ENCODE measurements at regions not wholly inside any gene's neighbourhood (a gene's known extent, or its start where the extent isn't known, plus 50 kb on each side); places are given as distances from the start of the nearest gene placed in this dataset.

DNA sequence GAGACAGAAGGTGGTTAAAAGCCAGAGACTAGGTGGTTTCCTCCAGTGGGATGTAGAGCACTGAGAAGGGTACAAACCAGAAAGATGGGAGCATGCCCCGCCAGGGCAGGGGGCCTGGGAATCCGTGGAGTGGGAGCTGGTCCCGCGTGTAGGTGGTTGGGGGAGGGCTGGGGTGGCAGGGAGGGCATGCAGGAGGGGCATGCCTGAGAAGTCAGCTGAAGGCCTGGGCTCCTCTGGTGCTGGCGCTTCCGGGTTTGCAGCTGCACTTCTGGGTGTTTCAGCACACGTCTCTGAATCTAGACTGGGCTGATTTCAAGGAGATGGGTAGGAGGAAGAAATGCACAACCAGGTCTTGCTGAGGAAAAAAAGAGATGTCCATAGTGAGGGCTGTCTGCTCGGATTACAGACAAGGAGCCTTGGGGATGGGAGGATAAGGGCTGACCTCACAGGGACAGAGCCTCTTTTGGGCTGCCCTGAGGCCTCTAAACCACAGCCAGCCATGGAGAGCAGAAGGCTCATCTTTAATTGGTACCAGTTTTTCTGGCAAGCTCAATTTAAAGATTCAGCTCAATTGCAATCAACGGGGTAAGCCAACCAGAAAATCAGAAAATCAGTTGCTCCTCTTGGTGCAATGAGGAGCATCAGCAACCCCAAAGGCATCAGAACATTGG, 151.9 kb downstream of the FAM43A start:
- H3K27ac ChIP-seq, result no peak overlapping the region
- TF ChIP-seq NPAS2 (CRISPR knock-in tag; IDR thresholded peaks at IDR 0.05; ENCODE audit: borderline replicate concordance) (no peak), EP300 (IDR thresholded peaks at IDR 0.05) (no peak), ZSCAN20 (CRISPR knock-in tag; IDR thresholded peaks at IDR 0.05) (no peak), RAD21 (conservative IDR thresholded peaks at IDR 0.05 in 1 of 2, IDR thresholded peaks at IDR 0.05 in 1 of 2) (no peak), EHF (CRISPR knock-in tag; IDR thresholded peaks at IDR 0.05) (no peak), HOXB5 (CRISPR knock-in tag; IDR thresholded peaks at IDR 0.05) (no peak)
- TF ChIP-seq, protein P1, sequence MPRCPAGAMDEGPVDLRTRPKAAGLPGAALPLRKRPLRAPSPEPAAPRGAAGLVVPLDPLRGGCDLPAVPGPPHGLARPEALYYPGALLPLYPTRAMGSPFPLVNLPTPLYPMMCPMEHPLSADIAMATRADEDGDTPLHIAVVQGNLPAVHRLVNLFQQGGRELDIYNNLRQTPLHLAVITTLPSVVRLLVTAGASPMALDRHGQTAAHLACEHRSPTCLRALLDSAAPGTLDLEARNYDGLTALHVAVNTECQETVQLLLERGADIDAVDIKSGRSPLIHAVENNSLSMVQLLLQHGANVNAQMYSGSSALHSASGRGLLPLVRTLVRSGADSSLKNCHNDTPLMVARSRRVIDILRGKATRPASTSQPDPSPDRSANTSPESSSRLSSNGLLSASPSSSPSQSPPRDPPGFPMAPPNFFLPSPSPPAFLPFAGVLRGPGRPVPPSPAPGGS (IDR thresholded peaks at IDR 0.05), result no peak
- TF ChIP-seq, protein P2, sequence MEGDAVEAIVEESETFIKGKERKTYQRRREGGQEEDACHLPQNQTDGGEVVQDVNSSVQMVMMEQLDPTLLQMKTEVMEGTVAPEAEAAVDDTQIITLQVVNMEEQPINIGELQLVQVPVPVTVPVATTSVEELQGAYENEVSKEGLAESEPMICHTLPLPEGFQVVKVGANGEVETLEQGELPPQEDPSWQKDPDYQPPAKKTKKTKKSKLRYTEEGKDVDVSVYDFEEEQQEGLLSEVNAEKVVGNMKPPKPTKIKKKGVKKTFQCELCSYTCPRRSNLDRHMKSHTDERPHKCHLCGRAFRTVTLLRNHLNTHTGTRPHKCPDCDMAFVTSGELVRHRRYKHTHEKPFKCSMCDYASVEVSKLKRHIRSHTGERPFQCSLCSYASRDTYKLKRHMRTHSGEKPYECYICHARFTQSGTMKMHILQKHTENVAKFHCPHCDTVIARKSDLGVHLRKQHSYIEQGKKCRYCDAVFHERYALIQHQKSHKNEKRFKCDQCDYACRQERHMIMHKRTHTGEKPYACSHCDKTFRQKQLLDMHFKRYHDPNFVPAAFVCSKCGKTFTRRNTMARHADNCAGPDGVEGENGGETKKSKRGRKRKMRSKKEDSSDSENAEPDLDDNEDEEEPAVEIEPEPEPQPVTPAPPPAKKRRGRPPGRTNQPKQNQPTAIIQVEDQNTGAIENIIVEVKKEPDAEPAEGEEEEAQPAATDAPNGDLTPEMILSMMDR (IDR thresholded peaks at IDR 0.05), result no peak
- no peaks in the 10 kb centered on the region for H3K9me3 ChIP-seq
- ATAC-seq (no peak), FAIRE-seq (no peak), DNase-seq (ENCODE audit: low read depth in 1 of 2, low spot score in 1 of 2) (no peak)
- CTCF ChIA-PET, result interaction anchor here (0.5 to 1.6 kb wide), 3 partner anchors 10 to 319 kb away, joined by 3 to 4 read pairs (median 4); no protein-coding TSS in a partner anchor
- H3K4me2 ChIP-seq, result no peak overlapping the region
- POLR2A ChIA-PET, result no interaction called here
- H3K4me3 ChIP-seq, result no peak overlapping the region
- 56% methylated on average over 7 of the region's 9 CpGs for WGBS (ENCODE audit: missing lambda C conversion rate)
- H3K4me1 ChIP-seq, result 0 out of 3 replicates have a peak, but pooled peaks cover 4% of the 10 kb centered on the region

DNA sequence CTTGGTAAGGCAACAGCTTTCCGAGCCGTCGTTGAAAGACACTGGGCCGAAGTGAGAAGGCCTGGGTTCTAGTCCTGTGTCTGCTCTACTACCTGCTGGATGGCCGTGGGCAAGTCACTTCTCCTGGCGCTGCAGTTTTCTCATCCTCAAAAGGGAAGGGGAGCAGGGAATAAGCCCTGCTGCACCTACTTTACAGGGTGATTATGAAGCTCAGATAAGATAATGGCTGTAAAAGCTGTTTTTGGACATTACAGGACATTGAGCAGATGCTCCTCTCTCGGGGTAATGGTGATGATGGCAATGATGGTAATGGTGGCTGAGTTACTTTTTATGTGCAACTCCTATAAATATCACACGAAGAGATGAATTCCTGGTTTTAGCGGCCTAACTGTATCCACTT, 152.6 kb downstream of the FAM43A start:
- Histone ChIP-seq H3K27ac (no peak overlapping the region), H3K9me3 (no peaks in the 10 kb centered on the region), H3K4me1 (0 out of 3 replicates have a peak, but pooled peaks cover 4% of the 10 kb centered on the region), H3K4me3 (no peak overlapping the region), H3K4me2 (no peak overlapping the region)
- no peak for ATAC-seq
- CTCF ChIA-PET, result interaction anchor here (0.5 to 1.6 kb wide), 3 partner anchors 12 to 343 kb away, joined by 3 to 4 read pairs (median 4); no protein-coding TSS in a partner anchor
- TF ChIP-seq HOXB5 (CRISPR knock-in tag; IDR thresholded peaks at IDR 0.05), result no peak
- no peak for TF ChIP-seq FOSB (CRISPR knock-in tag; IDR thresholded peaks at IDR 0.05)
- TF ChIP-seq JUNB (IDR thresholded peaks at IDR 0.05), result no peak
- no peak for TF ChIP-seq MAZ (IDR thresholded peaks at IDR 0.05; ENCODE audit: borderline replicate concordance, low read depth, low read length)
- no peak for TF ChIP-seq EP300 (IDR thresholded peaks at IDR 0.05)
- TF ChIP-seq FOSL2 (IDR thresholded peaks at IDR 0.05), result no peak
- TF ChIP-seq FOSL2 (CRISPR knock-in tag; IDR thresholded peaks at IDR 0.05), result no peak
- no peak for TF ChIP-seq NR3C1 (IDR thresholded peaks at IDR 0.05)
- no peak for TF ChIP-seq RAD21 (conservative IDR thresholded peaks at IDR 0.05 in 1 of 2, IDR thresholded peaks at IDR 0.05 in 1 of 2)
- TF ChIP-seq, protein P3, sequence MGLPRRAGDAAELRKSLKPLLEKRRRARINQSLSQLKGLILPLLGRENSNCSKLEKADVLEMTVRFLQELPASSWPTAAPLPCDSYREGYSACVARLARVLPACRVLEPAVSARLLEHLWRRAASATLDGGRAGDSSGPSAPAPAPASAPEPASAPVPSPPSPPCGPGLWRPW (IDR thresholded peaks at IDR 0.05), result no peak
- no peak for TF ChIP-seq KDM1A (IDR thresholded peaks at IDR 0.05; ENCODE audit: low read depth)
- TF ChIP-seq TP53 (CRISPR knock-in tag; IDR thresholded peaks at IDR 0.05), result no peak
- no peak for TF ChIP-seq NFE2L2 (conservative IDR thresholded peaks at IDR 0.05; ENCODE audit: low read length)
- no peak for TF ChIP-seq RFX5 (IDR thresholded peaks at IDR 0.05)
- TF ChIP-seq, protein P4, sequence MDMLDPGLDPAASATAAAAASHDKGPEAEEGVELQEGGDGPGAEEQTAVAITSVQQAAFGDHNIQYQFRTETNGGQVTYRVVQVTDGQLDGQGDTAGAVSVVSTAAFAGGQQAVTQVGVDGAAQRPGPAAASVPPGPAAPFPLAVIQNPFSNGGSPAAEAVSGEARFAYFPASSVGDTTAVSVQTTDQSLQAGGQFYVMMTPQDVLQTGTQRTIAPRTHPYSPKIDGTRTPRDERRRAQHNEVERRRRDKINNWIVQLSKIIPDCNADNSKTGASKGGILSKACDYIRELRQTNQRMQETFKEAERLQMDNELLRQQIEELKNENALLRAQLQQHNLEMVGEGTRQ (IDR thresholded peaks at IDR 0.05), result no peak
- no peak for TF ChIP-seq CHD2 (IDR thresholded peaks at IDR 0.05; ENCODE audit: low read length, partially characterized antibody)
- TF ChIP-seq TFCP2L1 (CRISPR knock-in tag; IDR thresholded peaks at IDR 0.05), result no peak
- no peak for TF ChIP-seq RNF2 (IDR thresholded peaks at IDR 0.05; ENCODE audit: borderline replicate concordance, low read depth)
- FAIRE-seq, result no peak
- DNase-seq (ENCODE audit: low read depth in 1 of 2, low spot score in 1 of 2), result no peak
- 77% methylated on average over 8 of the region's 9 CpGs for WGBS (ENCODE audit: missing lambda C conversion rate)
- POLR2A ChIA-PET, result no interaction called here

All from A549 (cell line).